HepG2 (cell line): ENCODE measurements at regions not wholly inside any gene's neighbourhood (a gene's known extent, or its start where the extent isn't known, plus 50 kb on each side); places are given as distances from the start of the nearest gene placed in this dataset.

Experiments
- ATAC-seq: fragments of 200-7000 bp; cut with Tn5 transposase; 3 replicates; pipeline ENCODE4 v1.9.1; 2020; ENCODE audit warnings: mild to moderate bottlenecking, moderate library complexity
- BruUV-seq: library from RNA; stranded (reverse); fragments of 400-500 nt; replicated peaks from 2 replicates; lab custom pipeline; 2021; lab: Mats Ljungman, UMichigan
- CTCF ChIA-PET: fragments of 300-600 bp; formaldehyde crosslinking; extraction: SDS; loops from one replicate; lab custom pipeline; 2021; ENCODE audit warnings: low total read pairs, inconsistent platforms, low intra/inter-chr PET ratio; lab: Yijun Ruan, JAX
- POLR2A ChIA-PET: fragments of 350-600 bp; sonication (Branson Sonifier 250); formaldehyde crosslinking; loops from one replicate; lab custom pipeline; 2020; ENCODE audit warnings: antibody characterized with exemption, inconsistent platforms; lab: Yijun Ruan, JAX
- DNase-seq: peaks from one replicate; pipeline ENCODE4 v3.0.0-alpha.2; 2015; ENCODE audit warnings: low spot score
- FAIRE-seq: peaks from 3 replicates; lab custom pipeline; 2011; peaks lifted over from hg19 to GRCh38; lab: Jason Lieb, UNC
- H2AFZ ChIP-seq: one replicate; pipeline ENCODE4 v1.6.1; 2011; ENCODE audit warnings: low read length, inconsistent platforms
- H3K27ac ChIP-seq: fragments of 300-600 bp; 3 replicates; pipeline ENCODE4 v1.8.0; 2011; ENCODE audit warnings: mixed run types, mild to moderate bottlenecking, mixed read lengths, low read length, inconsistent platforms; ENCODE audit not compliant: insufficient read depth; ENCODE audit errors: extremely low read length
- H3K27me3 ChIP-seq, 2 experiments: fragments of 200-600 bp in 1 of 2; 2 replicates in 1 of 2; 3 replicates in 1 of 2; pipeline versions ENCODE4 v1.6.0 to v1.8.0; 2011; ENCODE audit warnings: low read length in 2 of 2, mild to moderate bottlenecking in 2 of 2, moderate library complexity in 2 of 2, inconsistent platforms in 1 of 2; ENCODE audit not compliant: insufficient read depth in 2 of 2, control insufficient read depth in 1 of 2
- H3K36me3 ChIP-seq, 2 experiments: fragments of 200-600 bp in 1 of 2; replicated peaks in 1 of 2; 2 replicates in 1 of 2; 3 replicates in 1 of 2; pipeline versions ENCODE4 v1.5.1 to v1.8.0; 2011; ENCODE audit warnings: low read length in 2 of 2, inconsistent platforms in 1 of 2; ENCODE audit not compliant: insufficient read depth in 2 of 2, control insufficient read depth in 1 of 2
- H3K4me1 ChIP-seq: 2 replicates; pipeline ENCODE4 v1.5.1; 2012; ENCODE audit warnings: low read length, inconsistent platforms; ENCODE audit not compliant: insufficient read depth
- H3K4me2 ChIP-seq: 2 replicates; pipeline ENCODE4 v1.6.0; 2011; ENCODE audit warnings: low read depth, low read length, inconsistent platforms
- H3K4me3 ChIP-seq, 3 experiments: fragments of 200-600 bp in 1 of 3; sonication (generic), shearing (Covaris generic) in 1 of 3; replicated peaks in 1 of 3; 2 replicates each; pipeline ENCODE4 v1.5.1; 2011 to 2016; ENCODE audit warnings: low read length in 3 of 3, inconsistent platforms in 2 of 3, low read depth in 2 of 3, mild to moderate bottlenecking in 2 of 3, control low read depth in 1 of 3, mixed read lengths in 1 of 3; ENCODE audit not compliant: insufficient read depth in 1 of 3
- H3K79me2 ChIP-seq: one replicate; pipeline ENCODE4 v1.6.1; 2011; ENCODE audit warnings: low read length, inconsistent platforms; ENCODE audit not compliant: insufficient read depth
- H3K9ac ChIP-seq: 2 replicates; pipeline ENCODE4 v1.6.0; 2011; ENCODE audit warnings: mild to moderate bottlenecking, low read depth, low read length, inconsistent platforms; ENCODE audit not compliant: insufficient read depth
- H3K9me3 ChIP-seq: 2 replicates; pipeline ENCODE4 v1.5.1; 2012; ENCODE audit warnings: mild to moderate bottlenecking, low read length
- H4K20me1 ChIP-seq: 2 replicates; pipeline ENCODE4 v1.6.0; 2011; ENCODE audit warnings: inconsistent platforms, mild to moderate bottlenecking, low read length, moderate library complexity; ENCODE audit not compliant: insufficient read depth
- ARID2 ChIP-seq: sonication (generic); formaldehyde crosslinking; IDR thresholded peaks from 2 replicates; pipeline ENCODE4 v1.8.1; 2022; ENCODE audit warnings: mild to moderate bottlenecking, missing genetic modification reagents, borderline replicate concordance
- ARNTL ChIP-seq: sonication (generic); formaldehyde crosslinking; IDR thresholded peaks from 2 replicates; pipeline ENCODE4 v1.4.0; 2020; ENCODE audit warnings: mild to moderate bottlenecking, missing genetic modification reagents
- FOXJ3 ChIP-seq: sonication (generic); formaldehyde crosslinking; IDR thresholded peaks from 2 replicates; pipeline ENCODE4 v1.4.0; 2020; ENCODE audit warnings: missing genetic modification reagents, mild to moderate bottlenecking, borderline replicate concordance
- HMG20A ChIP-seq: IDR thresholded peaks from 2 replicates; pipeline ENCODE4 v1.6.1; 2016; ENCODE audit warnings: borderline replicate concordance
- KLF16 ChIP-seq, 2 experiments: sonication (generic) in 1 of 2; formaldehyde crosslinking in 1 of 2; IDR thresholded peaks; 2 replicates each; pipeline versions ENCODE4 v1.6.1 to v1.8.0; 2016 to 2023; ENCODE audit warnings: missing genetic modification reagents in 2 of 2, missing compliant biosample characterization in 1 of 2
- NBN ChIP-seq: fragments of 450-650 bp; conservative IDR thresholded peaks from 2 replicates; pipeline ENCODE4 v1.6.1; 2017
- PRMT3 ChIP-seq: sonication (generic); formaldehyde crosslinking; IDR thresholded peaks from 2 replicates; pipeline ENCODE4 v1.8.1; 2022; ENCODE audit warnings: low read depth, mild to moderate bottlenecking, moderate library complexity, missing genetic modification reagents, borderline replicate concordance
- SP1 ChIP-seq, 2 experiments: fragments of 450-650 bp in 1 of 2; sonication (generic) in 1 of 2; formaldehyde crosslinking in 1 of 2; IDR thresholded peaks; 2 replicates each; pipeline versions ENCODE4 v1.4.0 to v1.6.1; 2016 to 2020; ENCODE audit warnings: missing genetic modification reagents in 1 of 2
- SRY ChIP-seq: sonication (generic); formaldehyde crosslinking; IDR thresholded peaks from 2 replicates; pipeline ENCODE4 v1.8.0; 2022; ENCODE audit warnings: mild to moderate bottlenecking, missing genetic modification reagents
- TBX2 ChIP-seq: sonication (generic); formaldehyde crosslinking; IDR thresholded peaks from 2 replicates; pipeline ENCODE4 v1.5.0; 2020; ENCODE audit warnings: missing genetic modification reagents, mild to moderate bottlenecking, borderline replicate concordance
- U2AF2 ChIP-seq: fragments of 200-400 bp; formaldehyde crosslinking; IDR thresholded peaks from 2 replicates; pipeline ENCODE4 v1.6.1; 2017; ENCODE audit warnings: low read depth, mild to moderate bottlenecking, low read length
- ZNF34 ChIP-seq: sonication (generic); formaldehyde crosslinking; IDR thresholded peaks from 2 replicates; pipeline ENCODE4 v1.4.0; 2020; ENCODE audit warnings: mild to moderate bottlenecking, missing genetic modification reagents, borderline replicate concordance
- WGBS: methylation state at CpG from one replicate; pipeline ENCODE4 v1.1.6; 2017; ENCODE audit warnings: low lambda C conversion rate; 5-methylcytosine and 5-hydroxymethylcytosine counted together
- in situ Hi-C: cut with HindIII; loops from 2 replicates; pipeline ENCODE4 v1.10.0; 2017; ENCODE audit warnings: low pct_unique_long_range_greater_than_20kb; ENCODE audit not compliant: extremely low pct_ligation_motif_present
- intact Hi-C: fragments of 100-400 bp; cut with micrococcal nuclease; formaldehyde crosslinking; loops from one replicate; pipeline ENCODE4 v1.10.0; 2022; ENCODE audit not compliant: unreplicated experiment
- TF ChIP-seq, protein P1 (sequence below): IDR thresholded peaks from 2 replicates; pipeline ENCODE4 v1.6.1; 2016
- TF ChIP-seq, protein P2 (sequence below): sonication (generic); formaldehyde crosslinking; IDR thresholded peaks from 2 replicates; pipeline ENCODE4 v1.4.0; 2020; ENCODE audit warnings: missing genetic modification reagents
- TF ChIP-seq, protein P3 (sequence below): sonication (generic); formaldehyde crosslinking; IDR thresholded peaks from 2 replicates; pipeline ENCODE4 v1.4.0; 2020; ENCODE audit warnings: missing genetic modification reagents, borderline replicate concordance

DNA sequence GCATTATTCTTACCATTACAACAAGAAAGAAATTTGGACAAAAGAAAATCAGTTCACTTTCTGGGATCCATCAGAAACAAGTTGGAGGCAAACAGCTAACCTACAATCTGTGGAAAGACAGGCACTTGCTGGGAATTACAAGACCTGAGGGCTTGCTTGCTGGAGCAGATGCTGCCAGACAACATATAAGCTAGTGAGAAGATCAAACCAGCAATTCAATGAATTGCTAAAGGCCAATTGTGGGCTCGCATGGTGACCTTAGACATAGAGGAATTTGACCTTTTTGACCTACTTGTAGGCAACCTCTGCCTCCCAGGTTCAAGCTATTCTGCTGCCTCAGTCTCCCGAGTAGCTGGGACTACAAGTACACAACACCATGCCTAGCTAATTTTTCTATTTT lies 921.2 kb upstream of the CNTNAP5 start:
- ChIA-PET CTCF (no interaction called here), POLR2A (no interaction called here)
- in situ Hi-C loops (no loop called here), intact Hi-C loops (no loop called here)
- no peak for ATAC-seq
- Histone ChIP-seq H3K9me3 (peaks cover 75% of the 10 kb centered on the region), H3K4me3 (no peak overlapping the region), H3K4me1 (no peaks in the 10 kb centered on the region), H4K20me1 (no peaks in the 10 kb centered on the region), H3K4me2 (no peak overlapping the region), H3K27me3 (no peaks in the 10 kb centered on the region), H3K27ac (no peak overlapping the region), H3K9ac (no peak overlapping the region), H2AFZ (no peak overlapping the region), H3K36me3 (no peaks in the 10 kb centered on the region), H3K79me2 (no peaks in the 10 kb centered on the region)
- no peak for FAIRE-seq
- TF ChIP-seq KLF16 (CRISPR knock-in tag; IDR thresholded peaks at IDR 0.05) (no peak), ARNTL (CRISPR knock-in tag) (no peak), ZNF34 (no peak), SRY (CRISPR knock-in tag) (no peak), HMG20A (CRISPR knock-in tag) (no peak), FOXJ3 (no peak), TBX2 (CRISPR knock-in tag) (no peak)
- TF ChIP-seq, protein P1, sequence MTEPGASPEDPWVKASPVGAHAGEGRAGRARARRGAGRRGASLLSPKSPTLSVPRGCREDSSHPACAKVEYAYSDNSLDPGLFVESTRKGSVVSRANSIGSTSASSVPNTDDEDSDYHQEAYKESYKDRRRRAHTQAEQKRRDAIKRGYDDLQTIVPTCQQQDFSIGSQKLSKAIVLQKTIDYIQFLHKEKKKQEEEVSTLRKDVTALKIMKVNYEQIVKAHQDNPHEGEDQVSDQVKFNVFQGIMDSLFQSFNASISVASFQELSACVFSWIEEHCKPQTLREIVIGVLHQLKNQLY = no peak
- DNase-seq = no peak
- no TSS peak for BruUV-seq
- 19% methylated on average over 2 of the region's 2 CpGs for WGBS

DNA sequence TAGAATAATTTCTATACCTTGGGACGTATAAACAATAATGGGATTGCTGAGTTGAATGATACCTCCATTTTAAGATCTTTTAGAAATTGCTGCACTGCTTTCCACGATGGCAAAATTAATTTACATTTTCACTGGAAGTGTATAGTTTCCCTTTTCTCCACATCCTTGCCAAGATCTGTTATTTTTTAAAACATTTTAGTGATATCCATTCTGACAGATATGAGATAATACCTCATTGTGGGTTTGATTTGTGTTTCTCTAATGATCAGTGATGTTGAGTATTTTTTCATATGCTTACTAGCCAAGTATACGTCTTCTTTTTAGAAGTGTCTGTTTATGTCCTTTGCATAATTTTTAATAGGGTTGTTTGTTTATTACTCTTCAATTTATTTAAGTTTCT lies 908.5 kb upstream of the CNTNAP5 start:
- H3K27ac ChIP-seq = no peak overlapping the region
- CTCF ChIA-PET = no interaction called here
- no peaks in the 10 kb centered on the region for H3K36me3 ChIP-seq
- H3K9me3 ChIP-seq = peaks cover 85% of the 10 kb centered on the region
- no TSS peak for BruUV-seq
- no peak overlapping the region for H3K9ac ChIP-seq
- H4K20me1 ChIP-seq = no peaks in the 10 kb centered on the region
- ATAC-seq (no peak), FAIRE-seq (no peak), DNase-seq (no peak)
- POLR2A ChIA-PET = no interaction called here
- H3K4me1 ChIP-seq = no peaks in the 10 kb centered on the region
- H3K4me3 ChIP-seq = no peak overlapping the region
- H2AFZ ChIP-seq = no peak overlapping the region
- 7% methylated on average over 3 of the region's 3 CpGs for WGBS
- H3K79me2 ChIP-seq = no peaks in the 10 kb centered on the region
- in situ Hi-C loops (no loop called here), intact Hi-C loops (no loop called here)
- no peaks in the 10 kb centered on the region for H3K27me3 ChIP-seq
- H3K4me2 ChIP-seq = no peak overlapping the region
- TF ChIP-seq ARID2 (no peak), SP1 (IDR thresholded peaks at IDR 0.05) (no peak), SP1 (CRISPR knock-in tag; IDR thresholded peaks at IDR 0.05) (no peak), NBN (no peak), U2AF2 (no peak), PRMT3 (no peak)
- TF ChIP-seq, protein P2, sequence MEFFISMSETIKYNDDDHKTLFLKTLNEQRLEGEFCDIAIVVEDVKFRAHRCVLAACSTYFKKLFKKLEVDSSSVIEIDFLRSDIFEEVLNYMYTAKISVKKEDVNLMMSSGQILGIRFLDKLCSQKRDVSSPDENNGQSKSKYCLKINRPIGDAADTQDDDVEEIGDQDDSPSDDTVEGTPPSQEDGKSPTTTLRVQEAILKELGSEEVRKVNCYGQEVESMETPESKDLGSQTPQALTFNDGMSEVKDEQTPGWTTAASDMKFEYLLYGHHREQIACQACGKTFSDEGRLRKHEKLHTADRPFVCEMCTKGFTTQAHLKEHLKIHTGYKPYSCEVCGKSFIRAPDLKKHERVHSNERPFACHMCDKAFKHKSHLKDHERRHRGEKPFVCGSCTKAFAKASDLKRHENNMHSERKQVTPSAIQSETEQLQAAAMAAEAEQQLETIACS (CRISPR knock-in tag) = no peak
- TF ChIP-seq, protein P3, sequence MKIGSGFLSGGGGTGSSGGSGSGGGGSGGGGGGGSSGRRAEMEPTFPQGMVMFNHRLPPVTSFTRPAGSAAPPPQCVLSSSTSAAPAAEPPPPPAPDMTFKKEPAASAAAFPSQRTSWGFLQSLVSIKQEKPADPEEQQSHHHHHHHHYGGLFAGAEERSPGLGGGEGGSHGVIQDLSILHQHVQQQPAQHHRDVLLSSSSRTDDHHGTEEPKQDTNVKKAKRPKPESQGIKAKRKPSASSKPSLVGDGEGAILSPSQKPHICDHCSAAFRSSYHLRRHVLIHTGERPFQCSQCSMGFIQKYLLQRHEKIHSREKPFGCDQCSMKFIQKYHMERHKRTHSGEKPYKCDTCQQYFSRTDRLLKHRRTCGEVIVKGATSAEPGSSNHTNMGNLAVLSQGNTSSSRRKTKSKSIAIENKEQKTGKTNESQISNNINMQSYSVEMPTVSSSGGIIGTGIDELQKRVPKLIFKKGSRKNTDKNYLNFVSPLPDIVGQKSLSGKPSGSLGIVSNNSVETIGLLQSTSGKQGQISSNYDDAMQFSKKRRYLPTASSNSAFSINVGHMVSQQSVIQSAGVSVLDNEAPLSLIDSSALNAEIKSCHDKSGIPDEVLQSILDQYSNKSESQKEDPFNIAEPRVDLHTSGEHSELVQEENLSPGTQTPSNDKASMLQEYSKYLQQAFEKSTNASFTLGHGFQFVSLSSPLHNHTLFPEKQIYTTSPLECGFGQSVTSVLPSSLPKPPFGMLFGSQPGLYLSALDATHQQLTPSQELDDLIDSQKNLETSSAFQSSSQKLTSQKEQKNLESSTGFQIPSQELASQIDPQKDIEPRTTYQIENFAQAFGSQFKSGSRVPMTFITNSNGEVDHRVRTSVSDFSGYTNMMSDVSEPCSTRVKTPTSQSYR (CRISPR knock-in tag) = no peak
